ENCODE measurements at regions not wholly inside any gene's neighbourhood (a gene's known extent, or its start where the extent isn't known, plus 50 kb on each side); places are given as distances from the start of the nearest gene placed in this dataset.

GRCh38 chr9:108356806-108357205 is 499.0 kb downstream of the ACTL7B start:
- no peak for DNase-seq (ENCODE audit: low read depth in 2 of 2)

- DNase-seq (ENCODE audit: low read depth in 2 of 2) = no peak
Measured at GRCh38 chr9:108351571-108351970, 504.2 kb downstream of the ACTL7B start.

DNA sequence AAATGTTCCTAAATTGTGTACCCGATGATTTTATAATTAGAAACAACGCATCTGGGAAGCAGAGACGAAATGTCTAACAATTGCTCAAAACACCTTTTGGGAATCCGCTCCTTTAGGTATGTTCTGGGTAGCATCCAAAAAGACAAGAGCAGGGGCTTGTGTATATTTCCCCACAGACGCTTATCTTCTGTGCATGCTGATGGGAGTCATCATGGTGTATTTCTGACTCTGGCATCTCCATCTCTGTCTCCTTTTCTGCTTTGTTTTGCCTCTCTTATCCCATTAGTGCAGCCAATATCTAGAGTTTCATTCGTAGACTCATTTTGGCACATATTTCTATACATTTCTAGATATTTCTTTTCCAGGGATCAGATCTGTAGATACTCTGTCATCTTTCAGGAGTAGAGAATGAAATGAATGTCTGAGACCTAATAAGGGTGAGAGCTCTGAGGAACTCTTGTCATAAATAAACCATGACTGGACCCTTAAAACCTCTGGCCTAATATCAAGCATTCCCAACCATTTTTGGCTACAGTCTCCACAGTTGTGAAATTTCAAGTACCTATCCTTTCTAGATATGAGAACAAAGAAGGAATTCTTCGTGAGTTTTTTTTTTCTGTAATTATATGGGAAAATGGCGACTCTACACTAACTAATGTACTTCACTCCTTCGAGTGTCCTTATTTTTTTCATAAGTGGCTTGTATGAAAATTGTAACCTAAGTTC is 508.2 kb downstream of the ACTL7B start:
- DNase-seq (ENCODE audit: low read depth in 2 of 2) = no peak

GRCh38 chr9:108345826-108346225 is 510.0 kb downstream of the ACTL7B start:
- no peak for DNase-seq (ENCODE audit: low read depth in 2 of 2)

DNA sequence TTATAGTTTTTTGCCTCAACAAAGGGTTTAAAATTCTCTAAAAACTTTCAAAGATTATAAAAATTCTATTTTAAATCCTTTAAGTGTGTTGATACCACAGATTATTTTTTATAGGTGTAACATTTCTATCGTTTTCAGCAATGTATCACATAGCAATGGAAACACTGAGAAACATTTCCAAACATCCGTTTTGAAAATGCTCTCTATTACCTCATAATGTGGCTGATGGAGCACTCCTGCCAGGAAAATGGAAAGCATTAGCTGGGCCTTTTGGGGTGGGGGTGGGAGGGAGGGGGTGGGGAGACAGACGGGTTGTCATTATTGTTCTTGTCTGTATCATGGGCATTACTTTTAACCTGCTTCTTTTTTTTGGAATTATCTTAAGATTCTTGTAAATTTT is 516.5 kb downstream of the ACTL7B start:
- no peak for DNase-seq (ENCODE audit: low read depth in 2 of 2)

- no peak for DNase-seq (ENCODE audit: low read depth in 2 of 2)
Measured at GRCh38 chr9:108336575-108336974, 519.2 kb downstream of the ACTL7B start.

- no peak for DNase-seq (ENCODE audit: low read depth in 2 of 2)
Measured at GRCh38 chr9:108333530-108333983, 522.2 kb downstream of the ACTL7B start.

DNA sequence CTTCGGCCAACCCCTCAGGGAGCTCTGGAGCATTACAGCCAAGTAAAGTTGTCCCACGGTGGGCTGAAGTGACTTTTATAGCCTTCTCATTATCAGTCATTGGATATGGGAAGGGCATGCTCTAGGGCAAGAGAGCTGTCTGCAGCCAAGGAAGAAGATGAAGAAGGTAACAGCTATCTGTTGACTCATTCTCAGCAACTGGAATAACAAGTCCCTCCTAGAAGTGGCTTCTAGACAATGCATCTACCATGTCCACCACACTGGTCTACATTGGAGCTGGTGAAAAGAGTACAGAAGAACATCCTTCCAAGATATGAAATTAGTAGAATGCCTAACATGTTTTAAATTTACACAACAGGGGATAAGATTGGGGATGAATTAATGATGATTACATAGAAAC is 524.2 kb downstream of the ACTL7B start:
- DNase-seq (ENCODE audit: low read depth in 2 of 2) = no peak

DNA sequence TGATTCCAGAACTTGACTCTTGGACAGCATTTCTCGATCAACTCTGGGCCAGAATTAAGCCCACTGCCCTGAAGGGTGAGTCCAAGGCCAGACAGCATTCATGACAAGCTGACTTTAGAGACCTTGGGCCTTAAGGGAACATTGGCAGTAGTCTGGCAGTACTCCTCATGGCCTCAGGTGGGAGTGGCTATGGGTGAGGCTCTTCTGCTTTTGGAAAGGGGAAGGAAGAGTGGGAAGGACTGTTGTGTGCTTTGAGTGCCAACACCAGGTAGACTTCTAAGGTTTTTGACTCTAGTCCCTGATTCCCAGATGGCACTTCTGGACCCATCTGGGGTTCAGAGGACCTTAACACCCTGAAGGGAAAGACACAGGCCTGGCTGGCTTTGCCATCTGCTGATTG is 530.4 kb downstream of the ACTL7B start:
- no peak for DNase-seq (ENCODE audit: low read depth in 2 of 2)

GRCh38 chr9:108323615-108324014 is 532.2 kb downstream of the ACTL7B start:
- no peak for DNase-seq (ENCODE audit: low read depth in 2 of 2)

GRCh38 chr9:108322326-108323098 is 533.3 kb downstream of the ACTL7B start:
- DNase-seq (ENCODE audit: low read depth in 2 of 2) = no peak

- DNase-seq (ENCODE audit: low read depth in 2 of 2) = no peak
Measured at GRCh38 chr9:108316630-108317029, 539.2 kb downstream of the ACTL7B start.

GRCh38 chr9:108316066-108316465 is 539.7 kb downstream of the ACTL7B start:
- DNase-seq (ENCODE audit: low read depth in 2 of 2) = no peak

DNA sequence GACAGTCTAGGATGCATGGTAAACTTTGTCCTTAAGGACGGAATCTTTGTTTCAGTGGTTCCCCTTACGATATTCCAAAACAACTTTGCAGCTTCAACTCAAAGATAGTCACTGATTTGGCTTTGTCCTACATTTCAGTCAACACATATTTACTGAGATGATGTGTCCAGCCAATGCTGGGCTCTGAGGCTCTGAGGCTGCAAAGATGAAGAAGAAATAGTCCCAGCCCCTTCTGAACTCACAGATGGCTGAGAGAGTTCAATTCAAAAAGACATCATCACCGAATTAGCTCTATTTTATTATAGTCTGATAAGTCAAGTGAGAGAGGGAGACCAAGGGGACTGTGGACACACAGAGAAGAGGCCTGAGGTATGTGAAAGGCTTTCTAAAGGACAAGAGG is 544.0 kb downstream of the ACTL7B start:
- no peak for DNase-seq (ENCODE audit: low read depth in 2 of 2)

- no peak for DNase-seq (ENCODE audit: low read depth in 2 of 2)
Measured at GRCh38 chr9:108310202-108310601, 545.6 kb downstream of the ACTL7B start.

DNA sequence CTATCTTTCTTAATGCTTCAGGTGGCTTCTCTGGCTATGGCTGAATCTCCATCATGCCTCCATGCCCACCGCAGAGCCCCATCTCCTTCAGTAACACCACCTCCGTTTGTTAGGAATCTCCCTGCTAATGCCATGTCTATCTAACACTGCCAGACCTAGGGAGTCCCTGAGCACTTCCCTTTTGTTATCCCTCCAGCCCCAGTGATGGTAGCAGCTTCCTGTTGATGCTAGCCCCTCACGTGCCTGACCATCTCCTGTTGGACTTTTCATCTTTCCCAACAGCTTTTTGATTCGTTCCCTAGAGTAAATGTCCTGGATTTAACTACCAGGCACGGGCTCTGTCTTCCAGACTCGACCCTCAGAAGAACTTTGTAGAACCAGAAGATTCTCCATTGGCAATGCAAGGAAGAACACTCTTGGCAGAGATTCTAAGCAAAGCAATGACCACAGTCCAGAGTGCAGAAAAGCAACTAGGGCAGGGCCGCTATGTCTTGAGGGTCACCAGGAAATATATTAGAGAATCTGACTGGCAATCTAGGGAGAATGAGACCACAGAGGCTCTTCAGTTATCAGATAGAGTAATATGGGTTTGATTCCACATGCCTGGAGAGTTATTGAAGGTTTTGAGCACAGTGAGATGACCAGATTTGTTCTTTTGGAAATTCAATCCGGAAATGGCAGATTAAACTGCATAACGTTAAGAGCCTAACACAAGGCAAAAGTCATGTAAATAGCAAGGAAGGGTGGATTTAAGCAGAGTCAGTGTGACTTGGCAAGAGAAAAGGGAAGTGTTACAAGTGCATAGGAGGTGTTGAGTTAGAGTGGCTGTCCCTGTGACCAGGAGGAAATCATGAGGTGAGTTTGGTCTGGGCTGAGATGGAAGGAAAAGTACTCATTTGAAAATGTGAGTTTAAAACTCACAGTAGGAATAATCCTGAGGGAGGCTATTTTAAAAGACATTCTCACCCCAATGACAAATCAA is 555.2 kb downstream of the ACTL7B start:
- DNase-seq (ENCODE audit: low read depth in 2 of 2) = no peak

GRCh38 chr9:108297073-108297472 is 558.7 kb downstream of the ACTL7B start:
- DNase-seq (ENCODE audit: low read depth in 2 of 2) = no peak

DNA sequence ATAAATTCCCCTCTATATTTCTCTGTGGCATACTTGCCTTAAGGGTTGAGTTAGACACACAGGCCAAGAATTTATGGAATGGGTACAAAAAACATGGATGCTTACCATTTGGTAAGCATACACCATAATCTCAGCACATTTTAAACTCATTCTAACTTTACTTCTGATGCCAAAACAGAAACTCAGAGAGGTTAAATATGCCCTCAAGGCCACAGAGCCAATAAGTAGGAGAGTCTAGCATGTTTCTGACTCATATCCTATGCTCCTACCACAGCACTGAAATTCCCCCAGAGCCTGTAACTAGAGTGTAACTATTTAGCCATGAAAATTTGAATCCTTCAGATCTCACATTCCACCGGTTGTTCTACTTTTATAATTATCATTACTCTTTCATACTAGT is 559.7 kb downstream of the ACTL7B start:
- DNase-seq (ENCODE audit: low read depth in 2 of 2) = no peak

DNA sequence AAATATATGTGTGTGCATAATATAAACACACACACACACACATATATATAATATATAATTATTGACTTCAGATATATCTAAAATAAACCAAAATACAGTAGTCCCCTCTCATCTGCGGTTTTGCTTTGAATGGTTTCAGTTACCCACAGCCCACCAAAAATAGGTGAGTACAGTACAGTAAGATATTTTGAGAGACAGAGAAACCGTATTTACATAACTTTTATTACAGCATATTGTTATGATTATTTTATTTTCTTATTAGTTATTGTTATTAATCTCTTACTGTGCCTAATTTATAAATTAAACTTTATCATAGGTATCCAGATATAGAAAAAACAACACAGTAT is 564.2 kb downstream of the ACTL7B start:
- no peak for DNase-seq (ENCODE audit: low read depth in 2 of 2)

DNA sequence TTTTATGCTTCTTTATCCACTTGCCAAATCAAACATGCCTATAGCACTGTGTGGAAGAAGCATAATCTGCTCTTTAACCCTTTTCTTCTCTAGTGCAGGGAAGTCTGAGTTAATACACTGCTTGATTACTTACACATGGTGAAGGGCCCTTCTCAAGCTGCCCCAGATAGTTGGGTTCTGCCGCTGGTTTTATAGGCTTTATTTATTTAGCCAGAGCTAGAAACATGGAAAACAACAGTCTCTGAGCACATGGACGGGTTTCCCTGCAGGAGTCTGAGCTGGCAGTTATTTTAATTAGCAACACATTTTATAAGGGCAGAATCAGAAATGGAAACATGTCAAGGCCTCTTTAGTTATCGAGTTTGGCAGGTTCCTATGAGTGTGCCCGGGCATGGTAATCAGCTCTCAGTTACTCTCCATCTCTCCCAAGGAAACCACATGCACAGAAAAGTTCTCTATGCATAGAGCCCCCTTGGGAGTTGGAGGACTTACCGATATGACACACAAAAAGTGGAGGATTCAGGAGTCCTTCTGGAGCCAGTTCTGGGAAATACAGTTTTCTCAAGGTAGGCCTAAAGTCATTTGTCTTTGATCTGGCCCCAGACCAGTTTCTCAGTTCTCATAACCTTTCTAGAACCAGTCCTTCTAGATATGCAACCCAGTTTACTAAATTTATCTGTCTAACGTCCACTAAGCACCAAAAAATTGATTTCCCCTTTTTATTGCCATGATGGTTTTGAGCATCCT is 564.8 kb downstream of the ACTL7B start:
- DNase-seq (ENCODE audit: low read depth in 2 of 2) = no peak

GRCh38 chr9:108286638-108287206 is 569.1 kb downstream of the ACTL7B start:
- no peak for DNase-seq (ENCODE audit: low read depth in 2 of 2)

Measured in stimulated activated CD8-positive, alpha-beta memory T cell treated with anti-CD3 and anti-CD28 coated beads, Interleukin-7, amount 100 ng/mL, for 1 hour (primary cell).